AG04449 (cell line): ENCODE measurements at regions not wholly inside any gene's neighbourhood (a gene's known extent, or its start where the extent isn't known, plus 50 kb on each side); places are given as distances from the start of the nearest gene placed in this dataset.

ENCODE experiments used
- CTCF ChIA-PET: fragments of 350-600 bp; formaldehyde crosslinking; extraction: SDS; loops from one replicate; lab custom pipeline; 2021; ENCODE audit warnings: antibody characterized with exemption; lab: Yijun Ruan, JAX
- POLR2A ChIA-PET: fragments of 400-600, 350-600 bp; formaldehyde crosslinking; extraction: SDS; loops from one replicate; lab custom pipeline; 2020; ENCODE audit warnings: antibody characterized with exemption, inconsistent platforms; lab: Yijun Ruan, JAX
- DNase-seq: peaks from one replicate; pipeline ENCODE4 v3.0.0-alpha.2; 2010; ENCODE audit warnings: low read depth, low spot score
- H3K4me3 ChIP-seq: 2 replicates; pipeline ENCODE4 v1.5.1; 2011; ENCODE audit warnings: low read depth, mild to moderate bottlenecking, control low read depth, low read length
- TF ChIP-seq, protein P1 (sequence below): IDR thresholded peaks from one replicate; pipeline ENCODE4 v1.5.1; 2011; ENCODE audit warnings: mild to moderate bottlenecking, moderate library complexity, low read length, control low read depth, inconsistent platforms; ENCODE audit not compliant: insufficient read depth; ENCODE audit errors: missing control alignments

DNA sequence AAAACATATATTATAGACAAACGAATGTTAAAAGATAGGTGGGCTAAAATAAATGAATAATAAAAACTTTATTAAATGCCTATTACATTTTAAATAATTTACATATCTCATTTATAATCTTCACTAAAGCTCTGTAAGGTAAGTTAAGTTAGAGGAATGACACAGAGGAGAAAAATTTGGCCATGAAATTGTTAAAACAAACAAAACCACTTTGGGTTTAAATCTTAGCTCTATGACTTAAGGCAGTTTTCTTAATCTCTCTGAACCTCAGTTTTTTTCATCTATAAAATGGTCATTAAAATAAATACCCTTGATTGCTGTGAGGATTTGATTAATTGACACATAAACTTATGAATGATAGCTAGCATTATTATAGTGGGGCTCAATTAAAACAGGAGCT is 404.8 kb upstream of the ATP11B start:
- no peak for DNase-seq
- no peak overlapping the region for H3K4me3 ChIP-seq
- ChIA-PET CTCF (no interaction called here), POLR2A (no interaction called here)
- TF ChIP-seq, protein P1, sequence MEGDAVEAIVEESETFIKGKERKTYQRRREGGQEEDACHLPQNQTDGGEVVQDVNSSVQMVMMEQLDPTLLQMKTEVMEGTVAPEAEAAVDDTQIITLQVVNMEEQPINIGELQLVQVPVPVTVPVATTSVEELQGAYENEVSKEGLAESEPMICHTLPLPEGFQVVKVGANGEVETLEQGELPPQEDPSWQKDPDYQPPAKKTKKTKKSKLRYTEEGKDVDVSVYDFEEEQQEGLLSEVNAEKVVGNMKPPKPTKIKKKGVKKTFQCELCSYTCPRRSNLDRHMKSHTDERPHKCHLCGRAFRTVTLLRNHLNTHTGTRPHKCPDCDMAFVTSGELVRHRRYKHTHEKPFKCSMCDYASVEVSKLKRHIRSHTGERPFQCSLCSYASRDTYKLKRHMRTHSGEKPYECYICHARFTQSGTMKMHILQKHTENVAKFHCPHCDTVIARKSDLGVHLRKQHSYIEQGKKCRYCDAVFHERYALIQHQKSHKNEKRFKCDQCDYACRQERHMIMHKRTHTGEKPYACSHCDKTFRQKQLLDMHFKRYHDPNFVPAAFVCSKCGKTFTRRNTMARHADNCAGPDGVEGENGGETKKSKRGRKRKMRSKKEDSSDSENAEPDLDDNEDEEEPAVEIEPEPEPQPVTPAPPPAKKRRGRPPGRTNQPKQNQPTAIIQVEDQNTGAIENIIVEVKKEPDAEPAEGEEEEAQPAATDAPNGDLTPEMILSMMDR, result no peak

DNA sequence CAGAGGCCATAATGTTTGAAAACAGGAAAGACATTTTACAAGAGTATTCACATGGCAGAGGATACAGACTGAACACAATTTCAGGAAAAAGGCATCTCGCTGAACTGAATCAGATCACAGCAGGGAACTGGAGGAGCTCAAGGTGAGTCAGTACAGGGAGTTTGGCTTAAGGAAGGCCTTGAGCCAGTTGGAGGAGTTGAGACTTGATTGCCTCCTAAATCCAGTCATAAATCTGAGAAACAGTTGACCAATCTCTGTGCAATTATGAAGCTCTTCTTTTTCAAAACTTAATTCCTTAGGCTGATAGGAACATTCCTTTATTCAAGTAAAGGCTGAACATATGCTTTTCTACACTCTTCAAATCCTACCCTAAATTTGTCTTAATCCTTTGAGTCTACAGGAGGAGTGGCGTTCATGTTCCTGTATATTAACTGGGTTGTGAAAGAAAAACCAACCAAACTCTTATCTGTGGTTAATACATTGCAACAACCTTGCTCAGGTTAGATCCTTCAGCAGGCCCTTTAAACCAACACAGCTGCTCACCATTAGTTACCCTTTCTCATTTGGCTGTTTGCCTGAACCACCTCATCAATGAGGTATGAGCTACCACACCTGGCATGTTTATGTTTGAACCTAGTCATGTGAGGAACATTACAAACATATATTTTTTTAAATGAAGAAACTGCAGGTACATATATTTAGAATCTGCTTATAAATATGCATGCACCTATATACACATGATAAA is 404.1 kb upstream of the ATP11B start:
- POLR2A ChIA-PET, result no interaction called here
- TF ChIP-seq, protein P1, result no peak
- DNase-seq, result no peak
- H3K4me3 ChIP-seq, result no peak overlapping the region
- CTCF ChIA-PET, result no interaction called here

DNA sequence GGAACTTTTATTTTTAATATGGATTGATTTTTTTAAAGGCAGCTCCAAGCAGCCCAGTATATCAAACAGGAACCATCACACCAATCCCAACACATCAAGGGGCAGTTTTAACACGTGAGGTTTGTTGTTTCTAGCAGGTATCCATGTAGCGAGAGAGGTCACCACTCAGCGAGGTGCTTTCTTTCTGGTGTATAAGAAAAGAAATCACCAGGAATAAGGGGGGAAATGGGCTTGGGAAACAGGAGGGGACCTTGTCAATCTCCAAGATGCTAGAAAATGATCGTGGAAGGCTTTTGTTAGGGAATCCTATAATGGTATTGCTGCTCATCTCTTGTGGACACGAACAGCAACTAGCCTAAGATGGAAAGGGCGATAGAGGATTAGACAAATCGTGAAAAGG is 402.9 kb upstream of the ATP11B start:
- ChIA-PET POLR2A (no interaction called here), CTCF (no interaction called here)
- H3K4me3 ChIP-seq, result no peak overlapping the region
- TF ChIP-seq, protein P1, result no peak
- DNase-seq, result no peak

DNA sequence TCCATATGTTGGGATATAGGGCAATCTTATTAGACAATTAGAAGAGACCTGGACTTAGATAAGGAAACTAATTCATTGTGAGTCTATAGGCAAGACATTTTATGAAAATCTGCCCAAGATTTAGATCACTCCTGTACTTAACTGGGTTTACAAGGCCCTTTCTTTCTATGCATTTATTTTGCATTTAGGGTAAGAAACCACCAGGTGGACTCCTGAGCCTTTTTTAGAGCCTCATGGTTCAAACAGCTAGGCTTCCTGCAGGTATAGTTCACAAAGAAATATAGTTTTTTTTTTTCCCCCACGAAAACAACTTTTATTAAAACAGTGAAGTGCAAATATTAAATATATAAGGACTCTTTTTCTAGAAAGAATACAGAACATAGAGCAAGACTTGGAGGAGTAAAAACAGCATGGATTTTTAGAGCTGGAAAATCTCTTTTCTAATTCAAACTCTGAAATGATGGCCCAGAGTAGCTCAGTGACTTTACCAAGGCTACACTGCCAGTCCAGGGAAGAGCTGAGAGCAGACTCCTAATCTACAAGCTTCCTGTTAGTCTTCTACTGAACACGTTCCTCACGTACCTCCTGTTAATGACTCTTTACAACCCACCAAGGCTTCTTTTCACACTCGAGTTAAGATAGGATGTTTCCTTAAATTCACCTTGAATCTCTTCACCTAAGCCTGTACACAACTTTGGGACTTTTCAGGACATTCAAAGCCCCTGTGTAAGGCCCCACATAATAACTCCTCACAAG is 400.9 kb upstream of the ATP11B start:
- H3K4me3 ChIP-seq, result no peak overlapping the region
- TF ChIP-seq, protein P1, result no peak
- DNase-seq, result no peak
- CTCF ChIA-PET, result no interaction called here
- POLR2A ChIA-PET, result no interaction called here

DNA sequence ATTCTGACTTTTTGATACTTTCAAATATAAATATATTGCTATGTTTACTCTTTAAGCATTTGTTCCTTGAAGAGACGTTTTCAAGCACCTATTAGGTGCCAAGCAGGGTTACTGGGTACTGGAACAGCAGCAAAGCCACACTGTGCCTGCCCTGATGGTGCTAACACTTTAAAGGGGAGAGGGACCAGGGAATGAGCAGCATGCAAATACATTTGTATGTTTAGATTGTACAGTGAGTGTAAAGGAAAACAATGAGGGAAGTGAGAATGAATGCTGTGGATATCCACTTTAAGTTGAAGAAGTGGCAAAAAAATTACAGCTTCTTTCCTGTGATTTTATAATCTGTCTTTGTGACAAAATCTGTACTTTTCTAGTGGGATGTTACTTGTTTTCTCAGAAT is 400.2 kb upstream of the ATP11B start:
- no peak overlapping the region for H3K4me3 ChIP-seq
- CTCF ChIA-PET, result no interaction called here
- POLR2A ChIA-PET, result no interaction called here
- TF ChIP-seq, protein P1, result no peak
- no peak for DNase-seq

DNA sequence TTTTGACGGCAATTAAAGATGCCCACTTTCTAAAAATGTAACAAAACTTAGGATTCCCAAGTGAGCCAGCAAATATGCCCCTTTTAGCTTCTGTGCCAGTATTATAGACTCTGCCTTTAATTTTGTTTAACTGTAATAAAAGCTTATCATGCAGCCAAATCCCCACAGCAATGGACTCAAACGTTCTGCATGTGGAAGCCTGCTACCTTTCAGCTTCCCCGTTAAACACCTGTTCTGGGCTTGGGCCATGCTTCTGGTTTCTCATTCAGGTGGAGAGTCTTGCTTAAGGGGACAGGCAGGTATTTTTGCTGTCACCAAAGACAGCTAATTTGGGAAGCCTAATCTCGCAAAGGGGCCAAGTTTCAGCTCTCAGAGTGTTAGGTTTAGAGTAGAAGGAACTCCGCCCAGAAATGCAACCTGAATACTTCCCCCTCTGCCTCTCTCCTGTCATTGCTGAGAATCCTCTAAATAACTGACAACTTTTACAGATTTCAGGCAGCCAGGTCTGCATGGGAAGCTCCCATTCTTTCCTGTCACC is 399.4 kb upstream of the ATP11B start:
- DNase-seq, result no peak
- CTCF ChIA-PET, result no interaction called here
- TF ChIP-seq, protein P1, result no peak
- H3K4me3 ChIP-seq, result no peak overlapping the region
- POLR2A ChIA-PET, result no interaction called here
